ENCODE measurements at regions not wholly inside any gene's neighbourhood (a gene's known extent, or its start where the extent isn't known, plus 50 kb on each side); places are given as distances from the start of the nearest gene placed in this dataset.

DNA sequence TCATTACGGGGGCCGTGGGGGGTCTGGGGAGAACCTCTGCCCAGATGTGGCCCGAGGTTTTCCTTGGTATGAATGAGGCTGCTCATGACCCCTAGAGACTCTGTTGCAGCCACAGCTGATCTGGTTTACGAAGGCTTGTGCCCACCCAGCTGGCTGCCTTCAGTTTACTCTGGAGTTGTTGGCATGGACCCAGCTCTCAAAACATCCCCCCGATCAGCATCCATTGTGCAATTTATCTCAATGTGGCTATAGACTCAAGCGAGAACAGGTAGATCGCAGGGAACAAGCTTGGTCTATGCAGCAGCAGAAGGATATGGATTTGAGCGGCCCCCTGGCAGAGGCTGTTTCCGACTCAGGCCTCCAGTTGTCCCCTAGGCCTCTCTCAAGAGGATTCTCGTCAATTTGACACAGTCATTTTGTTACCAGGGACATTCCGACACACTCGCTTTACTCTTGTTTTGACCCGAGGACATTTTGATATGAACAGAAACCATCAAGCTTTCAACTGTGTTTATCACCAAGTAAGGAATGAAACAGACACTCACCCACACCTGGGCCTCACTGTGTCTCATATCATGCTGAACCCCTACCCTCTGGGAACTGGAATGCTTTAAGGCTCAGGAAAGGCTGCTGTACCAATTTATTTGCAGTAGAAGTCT is 161.5 kb downstream of the KATNAL1 start:
- no peak overlapping the region for H3K4me3 ChIP-seq (replicated peaks; ENCODE audit: low read depth, low read length)
- TF ChIP-seq, protein P1, sequence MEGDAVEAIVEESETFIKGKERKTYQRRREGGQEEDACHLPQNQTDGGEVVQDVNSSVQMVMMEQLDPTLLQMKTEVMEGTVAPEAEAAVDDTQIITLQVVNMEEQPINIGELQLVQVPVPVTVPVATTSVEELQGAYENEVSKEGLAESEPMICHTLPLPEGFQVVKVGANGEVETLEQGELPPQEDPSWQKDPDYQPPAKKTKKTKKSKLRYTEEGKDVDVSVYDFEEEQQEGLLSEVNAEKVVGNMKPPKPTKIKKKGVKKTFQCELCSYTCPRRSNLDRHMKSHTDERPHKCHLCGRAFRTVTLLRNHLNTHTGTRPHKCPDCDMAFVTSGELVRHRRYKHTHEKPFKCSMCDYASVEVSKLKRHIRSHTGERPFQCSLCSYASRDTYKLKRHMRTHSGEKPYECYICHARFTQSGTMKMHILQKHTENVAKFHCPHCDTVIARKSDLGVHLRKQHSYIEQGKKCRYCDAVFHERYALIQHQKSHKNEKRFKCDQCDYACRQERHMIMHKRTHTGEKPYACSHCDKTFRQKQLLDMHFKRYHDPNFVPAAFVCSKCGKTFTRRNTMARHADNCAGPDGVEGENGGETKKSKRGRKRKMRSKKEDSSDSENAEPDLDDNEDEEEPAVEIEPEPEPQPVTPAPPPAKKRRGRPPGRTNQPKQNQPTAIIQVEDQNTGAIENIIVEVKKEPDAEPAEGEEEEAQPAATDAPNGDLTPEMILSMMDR (IDR thresholded peaks at IDR 0.05; ENCODE audit: low read depth, low read length, missing control alignments): no peak
- DNase-seq (ENCODE audit: extremely low read depth, low read depth): no peak

DNA sequence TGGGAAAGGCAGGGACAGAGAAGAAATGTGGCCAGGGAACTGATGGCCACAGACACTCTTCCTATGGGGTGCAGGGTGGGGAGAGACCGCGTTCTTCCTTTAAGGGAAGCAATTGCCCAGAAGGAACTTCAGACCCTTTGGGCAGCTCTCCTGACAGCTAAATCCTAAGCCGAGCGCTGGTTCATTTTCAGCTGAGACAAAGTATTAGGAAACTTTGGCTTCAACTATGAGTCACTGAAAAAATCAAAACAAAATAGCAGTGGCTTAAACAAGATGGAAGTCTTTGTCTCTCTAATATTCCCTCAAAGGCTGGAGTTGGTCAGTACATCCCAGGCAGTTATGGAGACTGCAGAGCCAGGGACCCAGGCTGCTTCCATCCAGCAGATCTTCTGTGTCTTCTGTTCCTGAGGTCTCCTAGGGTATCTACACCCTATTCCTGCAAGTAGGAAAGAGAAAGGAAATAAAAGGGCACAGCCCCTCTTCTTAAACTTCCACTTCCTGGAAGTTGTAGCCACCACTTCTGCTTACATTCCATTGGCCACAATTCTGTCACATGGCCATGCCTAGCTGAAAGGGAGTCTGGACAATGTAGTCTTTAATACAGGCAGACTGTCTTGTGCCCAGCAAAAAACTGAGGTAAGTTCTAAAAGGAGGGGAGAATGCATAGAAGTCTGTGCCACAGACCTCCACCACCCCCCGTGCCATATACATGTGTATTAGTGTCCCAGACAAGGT is 163.5 kb downstream of the KATNAL1 start:
- TF ChIP-seq, protein P1 (IDR thresholded peaks at IDR 0.05; ENCODE audit: low read depth, low read length, missing control alignments): no peak
- DNase-seq (ENCODE audit: extremely low read depth, low read depth): no peak
- no peak overlapping the region for H3K4me3 ChIP-seq (replicated peaks; ENCODE audit: low read depth, low read length)

DNA sequence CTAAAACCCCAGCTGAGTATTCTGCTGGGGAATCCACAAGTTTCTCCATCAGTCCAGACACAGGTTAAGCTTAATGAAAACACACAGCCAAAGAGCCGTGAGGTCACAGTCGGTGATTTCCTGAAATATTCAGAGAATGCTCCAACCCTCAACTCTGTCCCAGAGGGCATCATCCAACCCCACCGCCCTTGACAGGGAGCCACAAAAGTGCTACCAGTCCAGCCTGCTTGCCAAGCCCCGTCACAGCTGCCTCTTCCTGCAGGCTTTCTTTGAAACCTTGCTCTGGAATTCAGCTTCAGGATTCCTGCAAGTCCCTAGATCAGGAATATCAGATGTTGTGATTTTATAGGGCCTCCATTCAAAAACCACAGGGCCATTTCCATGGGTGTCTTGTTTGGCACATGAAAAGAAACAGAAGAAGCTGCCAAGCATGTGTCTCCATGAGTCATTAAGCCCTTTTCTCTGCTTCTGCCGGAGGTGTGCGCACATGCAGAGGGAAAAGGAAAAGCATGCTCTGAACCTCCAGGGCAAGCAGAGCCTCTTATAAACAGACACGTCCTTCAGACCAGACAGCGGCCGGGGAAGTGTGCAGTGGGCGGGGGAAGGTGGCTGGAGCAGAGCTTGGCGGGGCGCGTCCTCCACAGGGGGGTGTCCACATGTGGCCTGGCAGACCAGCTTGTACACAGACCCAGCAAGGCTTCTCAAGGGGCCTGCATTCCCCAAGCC is 164.7 kb downstream of the KATNAL1 start:
- TF ChIP-seq, protein P1 (IDR thresholded peaks at IDR 0.05; ENCODE audit: low read depth, low read length, missing control alignments): no peak
- DNase-seq (ENCODE audit: extremely low read depth, low read depth): peak; percentile 99
- no peak overlapping the region for H3K4me3 ChIP-seq (replicated peaks; ENCODE audit: low read depth, low read length)

DNA sequence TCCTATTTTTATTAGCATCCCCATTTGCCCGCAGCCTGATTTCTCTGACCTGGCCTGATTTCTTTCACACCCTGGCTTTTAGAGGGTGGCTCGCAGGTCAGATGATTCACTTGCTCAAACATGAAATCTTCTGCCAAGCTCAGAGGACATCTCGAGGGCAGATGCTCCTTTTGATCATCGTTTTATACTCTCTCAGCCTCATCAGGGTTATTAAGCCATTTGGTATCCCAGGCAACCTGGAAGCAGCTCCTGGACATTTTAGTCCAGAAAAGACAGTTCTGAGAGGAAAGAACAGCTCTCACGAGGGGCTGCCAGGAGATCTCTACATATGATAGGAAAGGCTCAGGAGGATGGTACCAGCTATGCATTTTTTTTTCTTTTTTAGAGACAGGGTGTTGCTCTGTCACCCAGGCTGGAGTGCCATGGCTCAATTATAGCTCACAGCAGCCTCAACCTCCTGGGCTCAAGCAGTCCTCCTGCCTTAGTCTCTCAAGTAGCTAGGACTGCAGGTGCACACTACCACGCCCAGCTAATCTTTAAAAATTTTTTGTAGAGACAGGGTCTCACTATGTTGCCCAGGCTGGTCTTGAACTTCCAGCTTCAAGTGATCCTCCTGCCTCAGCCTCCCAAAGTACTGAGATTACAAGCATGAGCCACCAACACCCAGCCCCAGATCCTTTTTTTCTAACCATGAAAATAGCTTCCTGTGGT is 165.4 kb downstream of the KATNAL1 start:
- DNase-seq (ENCODE audit: extremely low read depth, low read depth): no peak
- TF ChIP-seq, protein P1 (IDR thresholded peaks at IDR 0.05; ENCODE audit: low read depth, low read length, missing control alignments): no peak
- no peak overlapping the region for H3K4me3 ChIP-seq (replicated peaks; ENCODE audit: low read depth, low read length)

DNA sequence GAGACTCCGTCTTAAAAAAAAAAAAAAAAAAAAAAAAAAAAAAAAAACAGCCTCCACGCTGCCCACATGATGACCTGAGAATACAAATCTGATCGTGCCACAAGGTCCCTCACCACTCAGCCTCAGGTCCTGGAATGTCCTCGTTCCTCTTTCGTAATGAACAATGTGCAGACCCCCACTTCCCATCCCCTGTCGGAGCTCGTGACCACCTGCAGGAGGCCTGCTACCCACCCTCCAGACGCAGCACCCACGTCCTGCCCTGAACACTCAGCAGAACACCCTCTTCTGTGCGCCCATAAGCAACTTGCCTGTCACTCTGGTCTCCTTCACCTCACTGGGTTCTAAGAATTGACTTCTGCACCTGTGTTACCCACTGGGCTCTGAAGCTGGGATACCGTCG is 166.4 kb downstream of the KATNAL1 start:
- H3K4me3 ChIP-seq (replicated peaks; ENCODE audit: low read depth, low read length): no peak overlapping the region
- TF ChIP-seq, protein P1 (IDR thresholded peaks at IDR 0.05; ENCODE audit: low read depth, low read length, missing control alignments): no peak
- DNase-seq (ENCODE audit: extremely low read depth, low read depth): no peak

DNA sequence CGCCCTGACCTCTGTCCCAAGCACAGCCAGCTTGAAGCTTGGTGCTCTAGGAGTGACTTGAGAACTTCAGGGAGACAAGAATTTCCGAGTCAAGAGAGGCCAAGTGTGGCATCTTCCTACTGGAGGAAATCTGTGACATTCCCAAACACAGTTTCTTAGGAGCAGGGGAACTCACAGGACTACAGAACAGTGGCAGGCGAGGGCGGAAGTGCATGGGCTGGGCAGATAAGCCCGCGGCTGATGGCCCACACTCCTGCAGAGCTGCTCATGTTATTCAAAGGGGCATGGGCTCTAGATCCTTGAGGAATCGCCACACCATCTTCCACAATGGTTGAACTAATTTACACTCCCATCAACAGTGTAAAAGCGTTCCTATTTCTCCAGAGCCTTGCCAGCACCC is 168.8 kb downstream of the KATNAL1 start:
- TF ChIP-seq, protein P1 (IDR thresholded peaks at IDR 0.05; ENCODE audit: low read depth, low read length, missing control alignments): no peak
- no peak for DNase-seq (ENCODE audit: extremely low read depth, low read depth)
- no peak overlapping the region for H3K4me3 ChIP-seq (replicated peaks; ENCODE audit: low read depth, low read length)

All from HFF-Myc (cell line).